Urothelium cell line (cell line): ENCODE measurements at regions not wholly inside any gene's neighbourhood (a gene's known extent, or its start where the extent isn't known, plus 50 kb on each side); places are given as distances from the start of the nearest gene placed in this dataset.

Experiments
- DNase-seq: peaks from one replicate; pipeline ENCODE4 v3.0.0; 2011; ENCODE audit warnings: low spot score, mixed read lengths
- FAIRE-seq: peaks from 2 replicates; lab custom pipeline; 2011; peaks lifted over from hg19 to GRCh38; lab: Jason Lieb, UNC

DNA sequence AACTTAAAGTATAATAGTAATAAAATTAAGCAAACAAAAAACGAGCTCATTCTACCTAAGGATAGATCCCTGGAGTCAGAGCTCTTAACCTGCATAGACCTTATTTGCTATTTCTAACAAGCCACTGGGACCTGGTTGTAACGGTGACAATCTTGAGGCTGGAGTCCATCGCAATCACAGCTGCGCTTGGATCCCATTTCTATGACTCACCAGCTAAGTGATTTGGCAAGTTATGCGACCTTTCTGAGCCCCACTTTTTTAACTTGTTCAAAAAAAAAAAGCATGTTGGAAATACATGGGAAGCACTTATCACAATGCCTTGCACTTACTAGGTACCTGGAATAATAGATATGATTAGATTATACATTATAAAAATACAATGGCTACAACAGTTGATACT, 389.5 kb upstream of the CDH4 start:
- FAIRE-seq (no peak), DNase-seq (peak; percentile 37)

DNA sequence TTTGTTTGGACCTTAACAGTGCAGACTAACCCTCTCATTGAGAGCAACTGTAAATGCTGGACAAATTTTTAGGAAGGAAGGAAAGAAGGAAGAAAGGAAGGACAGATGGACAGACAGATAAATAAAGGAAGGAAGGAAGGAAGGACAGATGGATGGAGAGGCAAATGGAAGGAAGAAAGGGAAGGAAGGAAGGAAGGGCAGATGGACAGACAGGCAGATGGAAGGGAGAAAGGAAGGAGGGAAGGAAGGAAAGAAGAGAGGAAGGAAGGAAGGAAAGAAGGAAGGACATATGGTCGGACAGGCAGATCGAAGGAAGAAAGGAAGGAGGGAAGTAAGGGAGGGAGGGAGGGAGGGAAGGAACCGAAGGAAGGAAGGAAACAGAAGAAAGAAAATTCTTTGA, 388.5 kb upstream of the CDH4 start:
- no peak for DNase-seq
- FAIRE-seq = no peak

DNA sequence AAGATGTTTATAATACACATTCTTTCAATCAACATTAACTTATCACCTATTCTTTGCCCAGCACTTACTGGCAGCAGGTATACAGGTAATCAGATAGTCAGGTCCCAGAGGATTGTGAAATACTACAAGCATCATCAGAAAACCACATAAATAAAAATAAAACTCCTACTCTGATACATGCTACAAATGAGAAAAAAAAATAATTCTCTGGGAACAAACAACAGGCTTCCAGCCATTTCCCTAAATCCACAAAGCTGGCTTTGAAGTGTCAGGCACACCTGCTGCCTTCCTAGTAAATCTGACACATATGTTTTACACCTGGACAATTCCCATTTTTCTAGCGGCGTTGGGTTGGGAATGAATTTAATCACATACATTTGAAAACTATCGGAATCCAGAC, 384.5 kb upstream of the CDH4 start:
- no peak for DNase-seq
- FAIRE-seq = no peak

DNA sequence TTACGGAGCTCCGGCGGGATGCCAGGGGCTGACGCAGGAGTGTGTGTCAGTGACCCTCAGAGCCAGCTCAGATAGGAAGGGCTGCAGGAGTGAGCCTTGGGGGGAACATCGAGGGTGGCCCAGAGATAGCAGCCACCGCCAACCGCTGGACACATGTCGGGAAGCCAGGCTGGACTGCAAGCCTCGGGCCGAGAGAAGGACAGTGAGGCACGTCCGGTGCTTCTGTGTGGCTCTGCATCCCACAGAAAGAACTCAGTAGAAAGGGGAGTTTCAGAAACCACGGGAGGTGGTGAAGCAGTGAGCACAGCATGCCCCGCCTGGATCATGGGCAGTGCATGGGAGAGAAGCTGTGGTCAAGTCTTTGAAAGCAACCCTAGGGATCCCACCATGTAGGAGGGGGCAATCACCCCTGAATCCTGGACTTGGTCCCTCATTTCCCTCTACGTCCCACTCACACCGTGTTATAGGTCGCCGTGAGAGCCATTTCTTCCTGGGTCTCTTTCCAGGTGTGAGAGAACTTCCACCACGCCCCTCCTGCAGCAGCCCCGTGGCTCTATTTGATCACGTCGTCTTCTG, 383.7 kb upstream of the CDH4 start:
- no peak for DNase-seq
- no peak for FAIRE-seq

DNA sequence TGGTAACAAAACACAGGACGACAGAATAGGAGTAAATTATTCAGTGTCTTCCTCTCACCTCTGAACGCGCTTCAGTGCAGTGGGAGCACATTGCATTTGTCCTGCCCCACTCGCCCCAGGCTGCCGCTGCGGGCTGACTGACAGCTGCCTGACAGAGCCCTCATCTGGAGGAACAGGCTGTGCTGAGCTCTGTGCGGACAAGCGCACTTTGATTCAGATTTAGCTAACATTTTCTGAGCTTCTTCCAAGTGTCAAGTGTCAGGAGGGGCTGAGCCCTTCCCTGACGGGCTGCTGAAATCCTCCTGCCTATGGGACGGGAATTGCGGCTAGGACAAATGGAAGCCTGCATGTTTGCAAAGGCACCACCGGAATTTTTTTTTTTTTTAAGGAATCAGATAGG, 383.0 kb upstream of the CDH4 start:
- no peak for FAIRE-seq
- DNase-seq = no peak

DNA sequence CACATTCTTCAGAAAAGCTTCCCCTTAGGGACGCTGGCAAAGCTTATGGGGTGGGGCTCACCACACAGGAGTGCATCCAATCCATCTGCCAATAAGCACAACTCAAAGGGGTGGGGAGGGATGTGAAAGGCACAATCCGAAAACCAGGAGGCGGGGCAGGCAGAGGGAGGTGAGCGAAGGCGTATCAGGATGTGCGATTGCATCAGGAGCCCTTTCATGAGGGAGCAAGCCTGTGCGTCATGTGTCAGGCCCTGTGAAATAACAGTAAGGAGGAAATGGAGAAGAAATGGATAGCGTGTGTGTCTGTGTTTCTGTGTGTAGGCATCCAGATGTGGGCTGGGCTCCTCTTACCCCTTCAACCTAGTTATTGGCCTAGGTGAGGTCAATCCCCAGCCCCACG, 382.4 kb upstream of the CDH4 start:
- FAIRE-seq = no peak

DNA sequence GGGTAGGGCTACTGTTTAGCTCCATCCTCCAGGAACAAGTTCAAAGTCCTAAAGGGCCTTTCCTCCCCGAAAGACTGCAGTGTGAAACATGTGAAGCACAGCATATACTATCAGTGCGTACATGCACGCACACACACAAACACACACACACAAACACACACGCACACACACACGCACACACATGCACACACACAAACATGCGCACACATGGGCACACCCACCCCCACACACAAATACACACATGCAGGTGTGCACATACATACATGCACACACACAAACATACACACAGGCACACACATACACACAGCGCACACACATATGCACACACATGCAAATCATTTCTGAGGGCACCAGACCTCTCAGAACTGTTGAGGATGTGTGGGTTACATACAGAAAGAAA, 382.0 kb upstream of the CDH4 start:
- FAIRE-seq = peak; percentile 70
- DNase-seq = no peak

More for the DNA sequence above, 382.4 kb upstream of the CDH4 start:
- DNase-seq = no peak

DNA sequence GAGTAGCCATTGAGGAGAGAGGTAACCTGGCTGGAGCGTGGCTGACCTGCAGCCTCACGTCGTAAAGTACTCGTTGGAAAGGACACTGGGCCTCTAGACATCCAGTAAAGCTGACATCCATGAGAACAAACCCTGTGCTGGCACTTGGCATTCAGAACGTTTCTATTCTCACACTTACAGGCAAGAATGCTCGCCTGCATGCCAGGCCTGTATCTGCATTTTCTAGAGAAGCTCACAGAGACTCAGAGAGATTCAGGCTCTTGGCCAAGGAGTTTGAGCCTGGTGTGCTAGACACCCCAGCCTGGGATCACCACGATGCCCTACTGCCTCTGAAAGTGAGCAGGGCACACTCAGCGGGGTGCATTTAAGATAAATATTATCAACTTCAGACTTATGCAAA, 379.8 kb upstream of the CDH4 start:
- DNase-seq (no peak), FAIRE-seq (no peak)

DNA sequence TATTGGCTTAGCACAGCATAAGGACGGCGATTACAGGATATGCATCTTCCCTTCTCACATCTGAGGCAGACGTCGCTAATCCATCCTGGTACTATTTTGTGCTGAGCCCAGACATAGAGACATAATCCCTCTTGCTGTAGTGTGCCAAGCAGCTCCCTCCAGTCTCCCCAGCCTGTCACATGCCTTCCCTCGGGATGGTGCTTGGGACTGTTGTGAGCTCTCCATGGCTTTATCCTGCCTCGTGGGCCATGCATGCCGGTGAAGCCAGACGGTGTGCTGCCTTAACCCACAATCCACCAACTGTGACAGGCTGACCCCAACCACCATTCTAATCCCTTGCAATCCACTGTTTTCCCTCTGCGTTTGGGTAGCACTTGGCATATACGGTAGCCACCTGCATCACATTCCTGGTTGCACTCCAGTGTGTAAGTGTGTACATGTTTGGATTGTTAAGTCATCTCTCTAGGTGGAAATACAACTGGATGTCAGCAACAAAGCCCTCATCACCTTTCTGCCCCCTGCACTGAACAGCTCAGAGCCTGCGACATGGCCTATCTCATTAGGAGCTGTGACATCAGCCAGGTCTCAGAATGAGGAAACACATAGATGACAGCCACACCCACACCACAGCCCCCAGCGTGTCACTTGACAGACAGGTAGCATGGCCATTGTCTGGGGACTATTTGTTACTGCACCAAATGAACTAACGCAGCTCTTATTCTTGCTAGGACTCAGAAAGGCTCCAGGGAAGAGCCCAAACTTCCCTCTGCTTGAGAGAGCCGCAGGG, 374.8 kb upstream of the CDH4 start:
- no peak for DNase-seq
- no peak for FAIRE-seq

DNA sequence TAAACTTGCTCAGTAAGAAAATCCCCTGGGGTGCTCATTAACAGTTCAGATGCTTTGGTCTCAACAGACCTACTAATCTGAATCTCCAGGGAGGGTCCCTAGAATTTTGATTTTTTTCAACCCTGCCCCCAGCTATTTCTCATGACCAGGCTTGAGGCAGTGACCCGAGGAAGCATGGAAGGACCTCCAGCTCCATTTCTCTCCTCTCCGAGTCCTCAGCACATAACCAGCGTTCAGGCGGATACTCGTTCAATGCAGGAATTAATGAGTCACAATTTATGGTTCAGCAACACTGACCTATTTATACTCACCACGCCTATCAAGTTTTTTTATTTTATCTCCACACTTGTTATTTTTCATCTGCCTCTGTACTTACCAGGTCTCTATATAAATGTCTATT, 369.2 kb upstream of the CDH4 start:
- no peak for FAIRE-seq

DNA sequence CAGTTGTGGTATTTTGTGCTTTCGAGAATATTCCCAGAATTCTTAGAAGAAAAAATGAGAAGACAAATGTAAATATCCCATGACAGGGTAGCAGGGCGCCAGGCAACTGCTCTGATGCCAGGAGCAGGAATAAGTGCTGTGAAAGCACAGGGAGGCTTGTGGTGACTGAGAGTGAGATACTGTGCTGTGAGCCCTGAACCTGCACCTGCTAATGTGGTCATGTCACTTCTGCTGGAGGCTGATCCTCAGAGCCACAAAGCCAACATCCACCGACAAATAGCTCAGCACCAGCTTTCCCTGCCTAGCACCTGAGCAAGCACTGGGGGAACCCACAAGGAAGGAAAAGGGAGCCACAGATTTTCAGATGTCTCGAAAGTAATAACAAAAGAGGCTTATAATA, 368.6 kb upstream of the CDH4 start:
- DNase-seq (no peak), FAIRE-seq (no peak)

More for the DNA sequence above, 369.2 kb upstream of the CDH4 start:
- DNase-seq = no peak

DNA sequence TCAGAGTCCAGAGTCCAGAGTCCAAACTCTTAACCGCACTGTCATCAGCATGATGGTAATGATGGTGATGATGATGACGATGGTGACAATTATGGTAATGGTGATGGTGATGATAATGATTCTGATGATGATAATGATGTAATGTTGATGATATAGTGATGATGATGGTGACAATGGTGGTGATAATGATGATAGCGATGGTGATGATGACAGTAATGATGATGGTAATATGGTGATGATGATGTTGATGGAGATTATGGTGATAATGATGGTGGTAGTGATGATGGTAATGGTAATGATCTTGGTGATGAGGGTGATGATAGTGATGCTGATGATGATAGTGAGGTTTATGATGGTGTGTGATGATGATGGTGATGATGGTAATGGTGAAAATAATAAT, 367.8 kb upstream of the CDH4 start:
- FAIRE-seq (peak; percentile 83), DNase-seq (no peak)

DNA sequence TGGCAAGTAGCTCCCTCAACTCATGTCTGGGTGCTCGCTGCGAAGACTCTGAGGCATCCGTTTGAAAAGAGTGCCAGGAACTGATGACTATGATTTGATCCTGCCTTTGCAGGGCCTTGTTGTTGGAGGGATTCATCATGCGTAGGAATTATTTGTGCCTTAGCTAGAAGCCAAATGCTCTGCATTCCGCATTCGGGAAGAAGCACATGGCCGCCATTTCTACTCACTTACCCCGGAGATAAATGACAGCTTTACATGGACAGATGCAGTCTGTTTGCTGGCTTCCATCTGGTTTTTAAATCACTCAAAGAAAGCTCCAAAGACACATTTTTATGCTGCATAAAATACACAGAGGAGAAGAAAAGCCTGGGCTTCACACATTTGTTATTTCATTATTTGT, 363.3 kb upstream of the CDH4 start:
- DNase-seq = no peak
- no peak for FAIRE-seq

DNA sequence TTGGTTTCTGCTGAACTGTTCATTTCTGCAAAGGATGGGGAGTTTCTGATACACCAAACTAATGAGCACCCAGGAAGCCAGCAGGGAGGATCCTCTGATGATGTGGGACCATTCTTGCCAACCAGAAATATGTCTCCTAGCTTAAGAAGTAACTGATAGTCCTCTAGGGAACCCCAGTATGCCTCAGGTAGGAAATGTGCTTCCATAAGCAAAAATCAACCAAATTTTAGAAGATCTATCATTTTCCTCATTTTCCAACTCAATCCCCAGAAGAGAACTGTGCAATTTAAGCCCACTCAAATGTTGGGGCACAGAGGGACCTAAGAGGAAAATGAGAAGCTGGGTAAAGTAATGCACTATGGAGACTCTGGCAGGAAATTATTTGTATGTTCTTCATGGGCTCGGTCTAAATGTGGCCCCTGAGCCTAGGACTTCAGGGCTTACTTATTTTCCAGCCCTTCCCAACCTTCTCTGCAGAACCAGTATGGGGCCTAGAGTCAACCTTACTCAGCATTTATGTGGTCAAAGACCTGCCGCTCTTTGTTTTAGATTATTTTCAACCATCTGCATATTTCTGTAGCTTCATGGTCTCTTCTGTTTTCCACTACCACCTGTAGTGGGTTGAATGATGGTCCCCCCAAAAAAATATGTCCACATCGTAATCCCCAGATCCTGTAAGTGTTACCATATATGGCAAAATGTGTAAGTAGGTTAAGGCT, 359.8 kb upstream of the CDH4 start:
- DNase-seq (no peak), FAIRE-seq (no peak)

DNA sequence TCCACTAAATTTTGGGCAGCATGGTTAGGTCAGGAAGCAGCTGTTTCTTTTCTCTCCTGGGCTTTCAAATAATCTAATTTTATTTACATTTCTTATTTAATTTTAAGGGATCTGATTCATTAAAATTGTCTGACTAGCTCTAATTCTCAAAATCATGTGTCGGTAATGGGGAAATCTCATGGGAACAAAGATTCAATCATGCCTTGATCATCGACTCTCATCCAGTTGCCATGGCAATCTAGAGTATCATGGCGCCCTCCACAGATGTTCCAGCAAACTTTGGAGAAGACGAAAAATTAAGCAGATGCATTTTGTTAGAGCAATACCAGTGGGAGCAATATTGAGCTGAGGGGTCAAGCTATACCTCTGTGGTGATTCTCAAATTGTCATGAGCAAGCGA, 358.0 kb upstream of the CDH4 start:
- DNase-seq = no peak
- no peak for FAIRE-seq

DNA sequence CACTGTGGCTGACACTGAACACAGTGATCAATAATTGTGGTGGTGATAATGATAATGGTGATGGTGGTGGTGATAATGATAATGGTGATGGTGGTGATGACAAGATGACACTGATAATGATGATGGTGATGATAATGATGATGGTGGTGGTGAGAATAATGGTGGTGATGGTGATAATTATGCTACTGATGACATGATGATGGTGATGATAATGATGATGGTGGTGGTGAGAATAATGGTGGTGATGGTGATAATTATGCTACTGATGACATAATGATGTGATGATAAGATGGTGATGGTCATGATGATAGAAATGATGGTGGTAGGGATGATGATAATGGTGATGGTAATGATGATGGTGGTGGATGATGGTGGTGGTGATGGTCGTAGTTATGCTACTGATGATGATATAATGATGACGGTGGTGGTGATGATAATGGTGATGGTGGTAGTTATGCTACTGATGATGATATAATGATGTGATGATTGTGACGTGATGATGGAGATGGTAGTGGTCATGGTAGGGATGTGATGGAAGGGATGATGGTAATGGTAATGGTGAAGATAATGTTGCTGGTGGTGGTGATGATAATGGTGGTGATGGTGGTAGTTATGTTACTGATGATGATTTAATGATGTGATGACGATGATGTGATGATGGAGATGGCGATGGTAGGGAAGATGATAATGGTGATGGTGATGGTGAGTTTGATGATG, 356.5 kb upstream of the CDH4 start:
- DNase-seq (no peak), FAIRE-seq (peak; percentile 27)

DNA sequence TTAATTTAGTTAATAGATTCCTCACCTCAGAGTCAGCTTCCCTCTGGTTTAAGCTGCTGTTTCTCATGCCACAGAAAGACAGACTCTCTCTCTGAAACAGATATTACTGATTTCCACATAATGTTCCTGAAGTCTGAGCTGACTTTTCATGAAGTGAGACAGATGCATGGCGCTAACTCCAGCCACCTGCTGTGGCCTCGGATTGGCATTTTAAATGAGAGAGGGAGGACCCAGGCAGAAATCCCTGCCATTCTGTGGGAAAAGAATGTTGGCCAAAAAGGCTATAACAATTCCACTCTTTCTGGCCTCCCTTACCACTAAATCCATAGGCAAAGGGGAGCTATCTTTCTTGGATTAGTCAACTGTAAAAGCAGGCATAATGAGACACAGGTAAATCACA, 354.1 kb upstream of the CDH4 start:
- no peak for FAIRE-seq
- DNase-seq = no peak

DNA sequence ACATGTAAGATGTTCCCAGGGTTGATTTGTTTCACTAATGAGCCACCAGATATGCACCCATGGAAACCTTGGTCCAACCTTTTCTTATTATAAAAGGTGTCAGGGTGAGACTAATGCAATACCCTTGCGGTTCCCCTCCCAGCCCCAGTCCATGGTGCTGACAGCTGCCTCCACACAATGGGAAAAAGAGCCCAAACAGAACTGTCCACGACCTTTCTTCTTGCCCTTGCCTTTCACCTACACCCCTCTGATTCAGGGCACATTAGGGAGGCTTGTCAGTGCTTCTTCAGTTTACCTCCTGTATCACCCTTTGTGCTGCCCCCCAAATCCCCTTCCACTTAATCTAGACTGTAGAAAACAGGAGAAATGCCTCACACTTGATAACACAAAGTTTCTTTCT, 352.7 kb upstream of the CDH4 start:
- FAIRE-seq (no peak), DNase-seq (no peak)

DNA sequence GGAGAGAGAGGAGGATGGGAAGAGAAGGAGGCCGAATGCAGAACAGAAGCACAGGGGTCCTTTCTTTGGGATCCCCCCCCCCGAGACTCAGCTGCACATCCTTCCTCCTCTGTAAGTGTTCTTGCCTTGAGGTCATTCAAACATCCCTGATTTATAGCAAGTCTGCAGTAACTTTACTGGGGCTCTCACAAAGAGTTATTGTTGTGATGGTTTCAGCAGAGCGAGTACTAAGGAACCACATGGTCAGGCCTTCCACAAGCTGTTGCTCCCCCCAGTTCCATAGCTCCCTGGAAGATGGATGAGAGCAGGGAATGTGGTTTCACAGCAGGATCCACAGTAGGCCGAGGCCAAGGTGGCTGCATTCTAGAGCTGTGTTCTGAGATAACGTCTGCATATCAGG, 351.4 kb upstream of the CDH4 start:
- FAIRE-seq (no peak), DNase-seq (no peak)

DNA sequence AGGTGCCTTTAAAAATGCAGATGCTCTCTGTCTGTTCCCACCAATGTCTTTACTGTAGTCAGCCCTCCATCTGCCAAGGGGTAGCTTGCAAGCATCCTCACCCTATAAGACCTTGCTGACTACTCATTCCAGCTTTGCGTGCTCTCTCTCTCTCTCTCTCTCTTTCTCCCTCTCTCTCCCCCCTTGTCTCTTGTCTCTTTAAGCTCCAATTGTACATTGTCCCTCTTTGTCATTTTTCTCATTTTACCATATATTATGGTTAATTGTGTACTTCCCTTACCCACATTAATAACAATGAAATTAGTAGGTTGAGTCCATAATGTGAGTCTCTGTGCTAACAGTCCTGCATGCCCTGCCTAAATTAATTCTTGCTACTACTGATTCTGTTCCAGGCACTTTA, 350.2 kb upstream of the CDH4 start:
- DNase-seq (no peak), FAIRE-seq (no peak)

DNA sequence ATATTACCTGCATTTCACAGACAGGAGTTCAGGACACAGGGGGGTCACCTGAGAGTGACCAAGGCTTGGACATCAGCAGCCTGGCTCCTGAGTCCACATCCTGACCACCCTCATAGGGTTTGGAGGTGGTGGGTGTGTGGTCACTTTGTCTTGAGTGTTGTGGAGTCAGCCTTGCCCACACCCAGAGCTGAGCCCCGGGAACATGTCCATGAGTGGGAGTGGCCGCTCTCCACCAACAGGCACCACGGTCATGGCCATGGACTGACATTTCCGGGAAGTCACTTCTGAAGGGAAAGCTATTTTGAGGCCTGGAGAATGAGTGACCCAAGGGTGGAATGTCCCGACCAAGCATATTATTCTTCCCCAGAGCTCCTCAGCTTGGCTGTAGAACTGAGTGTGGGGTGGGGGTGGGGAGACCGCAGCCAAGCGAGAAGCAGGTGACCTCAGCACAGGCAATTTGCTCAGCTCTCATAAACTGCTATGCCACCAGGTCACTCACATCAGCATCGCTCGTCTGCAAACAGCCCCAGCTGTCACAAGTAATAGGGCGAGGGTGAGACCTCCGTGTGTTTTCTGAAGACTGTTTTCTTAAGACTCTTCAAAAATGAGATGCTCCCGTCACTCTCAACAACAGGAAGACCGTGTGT, 348.6 kb upstream of the CDH4 start:
- FAIRE-seq (no peak), DNase-seq (no peak)
